ENCODE measurements at regions not wholly inside any gene's neighbourhood (a gene's known extent, or its start where the extent isn't known, plus 50 kb on each side); places are given as distances from the start of the nearest gene placed in this dataset.

- TF ChIP-seq CTCF (IDR thresholded peaks at IDR 0.05) (no peak), POLR2AphosphoS5 (IDR thresholded peaks at IDR 0.05) (no peak)
Measured at GRCh38 chr5:124972703-124973102, 226.3 kb upstream of the ZNF608 start.

All from suprapubic skin (tissue), 3 donors.